HT1080 (cell line): ENCODE measurements at regions not wholly inside any gene's neighbourhood (a gene's known extent, or its start where the extent isn't known, plus 50 kb on each side); places are given as distances from the start of the nearest gene placed in this dataset.
A peak's percentile ranks its signal among the peaks of the same experiment; 100 is the strongest.
"Not testable (repeated sequence)": the region's sequence is repeated elsewhere in the genome, so short reads cannot be mapped to it uniquely, and the experiment has no call there.

Experiments
- DNase-seq: peaks from one replicate; pipeline ENCODE4 v3.0.0-alpha.2; 2015; ENCODE audit warnings: low read depth

GRCh38 chr9:38342532-38342931, 50.0 kb upstream of the ALDH1B1 start:
- DNase-seq, result no peak

- DNase-seq, result no peak
Observed at GRCh38 chr9:38342096-38342495, 50.4 kb upstream of the ALDH1B1 start.

DNA sequence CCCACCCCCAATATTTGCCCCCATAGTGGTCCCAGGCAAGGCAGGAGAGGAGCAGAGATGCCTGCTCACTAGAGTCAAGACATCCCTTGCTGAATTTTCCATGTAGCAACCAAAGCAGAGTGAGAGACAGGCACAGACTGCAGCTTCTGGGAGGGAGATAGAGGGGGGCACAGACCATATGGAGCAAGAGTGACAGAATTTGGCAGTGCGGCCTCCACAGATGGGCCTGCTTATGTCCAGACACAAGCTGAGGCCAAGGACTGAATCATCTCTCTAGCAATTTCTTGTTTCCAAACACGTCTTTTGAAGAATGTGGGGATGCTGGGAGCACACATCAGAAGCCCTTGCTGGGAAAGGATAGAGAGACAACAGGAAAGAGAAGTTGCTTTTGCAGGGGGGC, 53.0 kb upstream of the ALDH1B1 start:
- no peak for DNase-seq

- DNase-seq, result peak; percentile 76
Observed at GRCh38 chr9:38339087-38339486, 53.4 kb upstream of the ALDH1B1 start.

- DNase-seq, result no peak
Observed at GRCh38 chr9:38338342-38339018, 54.0 kb upstream of the ALDH1B1 start.

DNA sequence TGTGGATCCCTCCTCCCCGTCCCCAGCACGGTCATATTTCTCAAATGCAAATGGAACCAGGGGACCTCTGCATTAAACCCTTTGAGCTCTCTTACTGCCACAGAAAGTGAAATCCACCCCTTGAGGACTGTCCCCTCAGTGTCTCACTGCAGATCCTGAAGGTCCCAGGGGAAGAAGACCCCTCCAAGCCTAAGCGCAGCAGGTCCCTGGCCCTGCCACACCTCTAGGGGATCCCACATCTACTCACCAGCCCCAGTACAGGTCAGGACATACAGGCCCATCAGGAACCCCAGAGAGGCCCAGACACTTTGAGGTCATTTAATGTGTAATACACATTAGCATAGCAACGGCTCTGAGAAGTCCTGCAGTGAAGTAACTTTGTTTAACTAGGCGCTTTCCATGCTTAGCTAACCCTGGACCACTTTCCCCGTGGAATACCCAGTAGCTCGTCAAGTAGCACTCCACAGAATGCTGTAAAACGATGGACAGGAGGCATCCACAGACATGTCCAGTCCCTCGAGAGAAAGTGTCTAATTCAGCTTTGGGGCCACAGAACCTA, 54.7 kb upstream of the ALDH1B1 start:
- DNase-seq, result no peak

GRCh38 chr9:38337181-38337580, 55.3 kb upstream of the ALDH1B1 start:
- no peak for DNase-seq

DNA sequence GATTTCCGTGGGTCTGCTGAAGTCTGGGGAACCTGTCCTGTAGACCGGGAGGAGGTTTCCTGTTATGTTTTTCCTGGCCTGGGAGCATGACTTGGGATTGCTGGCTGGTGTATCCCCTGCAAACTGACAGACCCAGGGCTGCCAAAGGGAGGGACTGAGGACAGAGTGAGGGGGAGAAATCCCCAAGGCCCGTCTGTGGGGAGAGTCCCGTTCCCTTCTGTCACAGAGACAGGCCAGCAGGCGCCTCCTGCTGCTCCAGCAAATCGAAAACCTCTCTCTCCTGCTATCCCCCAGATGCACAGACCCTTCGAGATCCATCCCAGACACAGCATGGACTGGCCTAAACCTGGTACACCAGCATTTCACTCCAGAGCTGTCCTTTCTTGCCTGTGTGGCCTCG, 56.2 kb upstream of the ALDH1B1 start:
- DNase-seq, result no peak

- no peak for DNase-seq
Observed at GRCh38 chr9:38335686-38336085, 56.8 kb upstream of the ALDH1B1 start.

DNA sequence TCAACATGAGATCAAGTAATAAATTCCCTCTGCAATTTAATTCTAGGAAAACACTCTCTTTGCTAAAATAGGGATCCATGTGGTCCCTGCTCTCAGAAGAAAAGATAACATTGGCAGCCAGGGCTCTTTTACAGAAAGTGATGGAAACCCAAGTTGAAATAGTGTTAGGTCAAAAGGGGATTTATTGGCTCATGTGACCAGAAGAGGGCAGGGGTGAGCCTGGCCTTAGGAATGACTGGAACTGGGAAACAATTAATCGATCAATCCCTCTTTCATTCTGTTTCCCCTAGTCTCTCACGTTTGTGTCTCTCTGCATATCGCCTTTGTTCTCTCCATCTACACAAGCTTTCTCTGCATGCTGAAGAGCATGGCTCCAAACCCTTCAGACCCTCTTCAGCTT, 58.3 kb upstream of the ALDH1B1 start:
- DNase-seq, result no peak

DNA sequence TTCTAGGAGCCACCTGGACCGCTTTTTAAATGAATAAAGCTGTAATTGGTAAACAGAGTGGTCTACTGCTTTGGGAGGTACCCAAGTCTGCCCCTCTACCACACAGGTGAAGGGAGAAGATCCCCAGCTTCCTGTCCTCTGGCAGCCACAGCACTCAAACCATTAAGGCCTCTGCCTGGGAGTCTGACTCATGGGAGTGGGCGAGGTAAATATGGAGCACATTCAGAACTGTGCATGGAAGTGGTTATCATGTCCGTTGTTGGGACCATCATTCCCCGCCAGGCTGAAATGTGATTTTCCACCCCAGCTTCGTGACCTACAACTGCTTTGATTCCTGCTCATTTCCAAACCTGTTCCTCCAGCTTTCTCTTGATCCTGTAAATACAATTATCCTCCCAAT, 59.5 kb upstream of the ALDH1B1 start:
- DNase-seq, result no peak

DNA sequence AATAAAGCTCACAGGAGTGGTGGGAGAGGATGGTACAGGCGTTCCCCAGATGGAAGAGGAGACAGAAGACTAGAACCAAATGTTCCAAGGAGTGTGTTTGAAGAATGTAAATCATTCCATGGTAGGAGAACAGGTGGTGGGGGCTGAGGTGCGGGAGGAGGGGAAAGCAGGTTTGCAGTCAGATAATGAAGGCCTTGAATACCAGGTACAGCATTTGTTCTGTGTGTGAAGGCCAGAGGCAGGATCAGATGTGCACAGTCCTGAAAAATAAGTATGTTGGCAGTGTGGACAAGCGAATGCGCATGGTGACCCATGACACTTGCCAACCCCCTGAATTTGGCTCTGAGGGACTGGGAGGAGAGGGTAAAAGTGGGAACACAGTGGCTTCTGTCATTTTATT, 59.9 kb upstream of the ALDH1B1 start:
- DNase-seq, result no peak

DNA sequence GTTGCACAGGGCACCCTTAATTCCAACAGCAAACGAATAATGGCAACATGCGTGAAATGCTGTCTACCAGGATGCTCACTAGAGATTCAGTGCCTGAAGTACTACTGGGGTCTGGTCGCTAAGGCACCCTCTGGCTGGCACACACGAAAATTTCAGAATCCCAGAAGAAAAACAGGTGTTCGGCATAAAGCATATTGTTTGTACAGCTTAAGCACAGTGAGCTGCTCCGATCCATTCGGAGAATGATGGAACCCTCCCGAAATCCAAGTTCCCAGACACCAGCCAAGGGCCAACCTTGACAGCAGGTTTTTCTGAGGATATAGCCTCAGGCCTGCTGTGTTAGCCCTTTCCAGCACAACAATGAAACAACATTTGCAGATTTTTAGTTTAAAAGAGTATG, 61.4 kb upstream of the ALDH1B1 start:
- DNase-seq, result no peak

- DNase-seq, result no peak
Observed at GRCh38 chr9:38329968-38330367, 62.5 kb upstream of the ALDH1B1 start.

DNA sequence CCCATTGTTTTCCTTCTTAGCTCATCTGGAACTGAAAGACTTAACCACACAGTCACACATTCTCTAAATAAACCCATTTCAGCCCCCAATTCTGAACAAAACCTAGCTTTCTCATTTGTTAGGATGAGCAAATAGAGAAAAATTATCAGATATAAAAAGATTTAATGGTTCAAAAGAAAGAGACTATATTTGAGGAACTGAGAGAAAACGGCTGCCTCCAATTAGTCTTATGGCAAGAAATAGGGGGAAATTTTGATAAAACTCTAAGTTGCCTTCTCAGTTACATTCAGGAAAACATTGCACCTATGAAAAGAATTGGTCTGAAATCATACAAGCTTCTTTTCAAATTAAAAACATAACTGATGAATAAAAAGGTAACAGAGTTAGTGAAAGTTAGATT, 63.7 kb upstream of the ALDH1B1 start:
- no peak for DNase-seq

- DNase-seq, result no peak
Observed at GRCh38 chr9:38326122-38326521, 66.4 kb upstream of the ALDH1B1 start.

DNA sequence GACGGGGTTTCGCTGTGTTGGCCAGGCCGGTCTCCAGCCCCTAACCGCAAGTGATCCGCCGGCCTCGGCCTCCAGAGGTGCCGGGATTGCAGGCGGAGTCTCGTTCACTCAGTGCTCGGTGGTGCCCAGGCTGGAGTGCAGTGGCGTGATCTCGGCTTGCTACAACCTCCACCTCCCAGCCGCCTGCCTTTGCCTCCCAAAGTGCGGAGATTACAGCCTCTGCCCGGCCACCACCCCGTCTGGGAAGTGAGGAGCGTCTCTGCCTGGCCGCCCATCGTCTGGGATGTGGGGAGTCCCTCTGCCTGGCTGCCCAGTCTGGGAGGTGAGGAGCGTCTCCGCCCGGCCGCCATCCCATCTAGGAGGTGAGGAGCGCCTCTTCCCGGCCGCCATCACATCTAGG, 68.3 kb upstream of the ALDH1B1 start:
- not testable (repeated sequence) for DNase-seq

GRCh38 chr9:38322937-38323336, 69.6 kb upstream of the ALDH1B1 start:
- no peak for DNase-seq

DNA sequence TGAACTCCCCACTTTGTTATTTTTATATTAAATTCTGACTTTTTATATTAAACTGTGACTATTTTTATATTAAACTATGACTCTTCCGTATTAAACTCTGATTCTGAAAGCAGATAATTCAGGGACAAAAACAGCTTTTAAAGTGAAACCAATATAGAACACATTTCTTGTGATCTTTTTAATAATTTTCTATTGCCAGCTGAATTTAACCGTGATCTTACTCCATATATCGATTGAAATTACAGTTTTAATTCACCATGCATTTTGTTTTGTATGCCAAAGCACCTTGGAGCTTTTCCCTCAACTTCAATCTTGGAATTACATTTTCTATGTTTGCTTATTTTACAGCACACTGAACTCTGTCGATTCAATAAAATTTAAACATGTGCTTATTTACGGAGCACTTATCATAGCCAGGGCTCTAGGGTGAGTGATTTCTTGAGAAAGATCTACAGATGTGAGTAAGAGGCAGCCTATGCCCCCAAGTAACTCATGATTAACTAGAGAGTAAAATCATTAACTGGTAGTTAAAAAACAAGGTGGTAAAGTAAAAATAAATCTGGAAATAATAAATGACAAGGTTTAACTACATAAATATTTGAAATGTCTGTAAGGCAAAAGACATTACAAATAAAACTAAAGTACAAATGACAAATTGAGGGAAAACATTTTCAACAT, 72.9 kb upstream of the ALDH1B1 start:
- no peak for DNase-seq

DNA sequence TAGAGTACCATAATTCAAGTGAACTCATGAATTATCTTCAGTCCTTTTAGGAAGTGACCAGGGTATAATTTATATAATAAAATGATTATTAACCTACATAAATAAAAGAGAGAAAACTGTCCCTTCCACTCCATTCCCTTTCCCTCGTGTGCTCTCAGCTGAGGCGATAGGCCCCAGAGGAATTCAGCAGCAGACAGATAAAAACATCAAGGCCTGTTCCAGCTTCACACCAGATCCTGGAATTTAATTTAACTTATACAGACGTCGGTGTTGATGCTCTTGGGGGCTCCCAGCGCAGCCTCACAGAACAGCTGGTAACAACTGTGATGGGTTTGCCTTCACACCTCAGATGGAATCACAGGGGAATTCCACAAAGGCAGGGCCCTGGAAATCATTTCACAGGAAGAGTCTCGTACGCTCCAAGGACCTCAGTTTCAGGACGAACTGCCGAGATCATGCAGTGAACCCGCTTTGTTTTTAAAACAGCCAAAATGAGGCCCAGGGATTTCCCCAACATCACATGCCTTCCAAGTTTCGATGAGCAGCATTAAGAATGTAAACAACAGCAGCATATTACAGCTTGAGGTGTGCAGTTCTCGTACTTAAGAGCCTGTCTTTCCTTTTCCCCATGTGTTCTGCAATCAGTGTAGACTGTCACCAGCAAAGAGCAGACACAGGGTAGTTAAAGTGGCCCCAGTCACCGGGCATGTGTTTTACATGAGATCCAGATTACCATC, 73.6 kb upstream of the ALDH1B1 start:
- no peak for DNase-seq

DNA sequence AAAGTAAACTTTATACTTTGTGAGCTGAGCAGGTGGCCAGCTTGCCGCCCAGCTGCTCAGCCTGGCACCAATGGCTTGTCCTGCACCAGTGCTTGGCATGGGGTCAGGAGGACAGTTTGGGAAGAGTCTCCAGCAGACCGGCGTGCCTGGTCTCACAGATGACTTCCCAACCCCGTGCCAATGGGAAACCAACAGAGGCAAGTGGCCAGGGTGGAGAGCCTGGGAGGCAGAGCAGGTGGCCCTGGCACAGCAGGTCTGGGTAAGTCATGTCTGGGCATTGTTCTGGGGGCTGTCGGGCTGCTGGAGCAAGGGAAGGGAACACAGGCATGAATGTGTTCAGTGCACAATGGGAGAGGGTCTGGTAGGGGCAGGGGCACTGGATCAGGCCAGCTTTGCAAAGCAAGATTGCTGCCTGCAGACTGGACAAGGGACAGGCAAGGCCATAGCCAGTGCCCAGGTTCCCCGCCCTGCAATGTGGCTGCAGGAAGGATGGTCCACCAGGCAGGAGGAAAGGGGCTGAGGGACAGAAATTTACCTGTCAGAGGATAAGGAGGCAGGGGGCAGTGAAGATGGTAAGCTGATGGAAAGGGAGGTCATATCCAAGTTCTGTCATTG, 76.2 kb upstream of the ALDH1B1 start:
- no peak for DNase-seq

DNA sequence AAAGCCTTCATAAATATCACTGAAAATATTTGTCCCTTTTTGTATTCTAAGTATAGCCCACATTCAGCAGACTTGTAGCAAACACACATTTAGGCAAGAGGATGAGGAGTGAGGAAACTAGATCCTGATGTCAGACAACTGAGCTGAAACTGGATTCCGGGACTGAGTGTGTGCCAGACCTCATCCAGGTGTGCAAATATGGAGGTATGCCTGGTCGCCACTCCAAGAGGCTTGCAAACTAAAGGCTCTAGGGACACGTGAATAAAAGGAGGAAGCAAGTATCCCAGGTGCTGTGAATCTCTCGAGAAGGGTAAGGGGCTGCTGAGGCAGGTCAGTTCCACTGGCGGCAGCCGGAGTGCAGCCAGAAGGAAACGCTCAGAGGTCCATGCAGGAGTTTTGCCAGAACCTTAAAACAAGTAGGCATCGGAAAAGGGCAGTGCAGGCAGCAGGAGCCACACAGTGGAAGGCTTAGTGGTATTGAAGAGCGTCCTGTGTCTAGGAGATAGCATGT, 77.4 kb upstream of the ALDH1B1 start:
- no peak for DNase-seq
